Panc1 (cell line): ENCODE measurements at regions not wholly inside any gene's neighbourhood (a gene's known extent, or its start where the extent isn't known, plus 50 kb on each side); places are given as distances from the start of the nearest gene placed in this dataset.

Experiments used
- ATAC-seq: fragments of 200-7000 bp; cut with Tn5 transposase; 2 replicates; pipeline ENCODE4 v1.9.1; 2020; ENCODE audit warnings: mild to moderate bottlenecking, moderate library complexity
- BruUV-seq: library from RNA; stranded (reverse); fragments of 400-500 nt; replicated peaks from 2 replicates; lab custom pipeline; 2021; lab: Mats Ljungman, UMichigan
- CTCF ChIA-PET: fragments of 300-600 bp; sonication (Branson Sonifier 250); formaldehyde crosslinking; loops from one replicate; lab custom pipeline; 2022; ENCODE audit warnings: antibody characterized with exemption; lab: Charles Lee
- POLR2A ChIA-PET: fragments of 300-600 bp; sonication (Branson Sonifier 250); formaldehyde crosslinking; loops from one replicate; lab custom pipeline; 2022; ENCODE audit warnings: antibody characterized with exemption; lab: Charles Lee
- DNase-seq: peaks from one replicate; pipeline ENCODE4 v3.0.0-alpha.2; 2010; ENCODE audit warnings: low read depth, low spot score
- H3K27ac ChIP-seq: 2 replicates; pipeline ENCODE4 v1.5.1; 2011; ENCODE audit warnings: mild to moderate bottlenecking, low read length, inconsistent platforms
- H3K27me3 ChIP-seq: fragments of 200-500 bp; sonication (Bioruptor generic); 2 replicates; pipeline ENCODE4 v1.6.0; 2014; ENCODE audit warnings: low read length, inconsistent platforms; ENCODE audit not compliant: control insufficient read depth, insufficient read depth
- H3K36me3 ChIP-seq: fragments of 200-500 bp; sonication (Bioruptor generic); 2 replicates; pipeline ENCODE4 v1.5.1; 2014; ENCODE audit warnings: inconsistent platforms, mild to moderate bottlenecking, low read length, moderate library complexity; ENCODE audit not compliant: control insufficient read depth, insufficient read depth
- H3K4me1 ChIP-seq: 2 replicates; pipeline ENCODE4 v1.5.1; 2011; ENCODE audit warnings: inconsistent platforms, mild to moderate bottlenecking, low read length, moderate library complexity; ENCODE audit not compliant: control insufficient read depth, insufficient read depth
- H3K4me3 ChIP-seq, 2 experiments: 2 replicates each; pipeline ENCODE4 v1.5.1; 2011 to 2012; ENCODE audit warnings: low read depth in 2 of 2, low read length in 2 of 2, mild to moderate bottlenecking in 2 of 2, inconsistent platforms in 1 of 2, moderate library complexity in 1 of 2
- H3K9me3 ChIP-seq: fragments of 200-500 bp; sonication (Bioruptor generic); 2 replicates; pipeline ENCODE4 v1.5.1; 2014; ENCODE audit warnings: low read depth, mild to moderate bottlenecking, inconsistent platforms, low read length, moderate library complexity; ENCODE audit not compliant: control insufficient read depth, insufficient read depth
- POLR2AphosphoS5 ChIP-seq: IDR thresholded peaks from 2 replicates; pipeline ENCODE4 v1.6.1; 2012; ENCODE audit warnings: mild to moderate bottlenecking, low read depth, low read length, moderate library complexity
- SIN3A ChIP-seq: IDR thresholded peaks from 2 replicates; pipeline ENCODE4 v1.6.1; 2012; ENCODE audit warnings: low read depth, mild to moderate bottlenecking, low read length, moderate library complexity, borderline replicate concordance; ENCODE audit not compliant: insufficient read depth
- TCF7L2 ChIP-seq: IDR thresholded peaks from 2 replicates; pipeline ENCODE4 v1.6.1; 2011; ENCODE audit warnings: mild to moderate bottlenecking, low read depth, low read length, inconsistent platforms
- in situ Hi-C: cut with HindIII; loops from 2 replicates; pipeline ENCODE4 v1.10.0; 2016; ENCODE audit warnings: low sequenced_read_pairs, low pct_unique_long_range_greater_than_20kb
- intact Hi-C: fragments of 100-400 bp; cut with micrococcal nuclease; formaldehyde crosslinking; loops from one replicate; pipeline ENCODE4 v1.10.0; 2022; ENCODE audit not compliant: unreplicated experiment
- TF ChIP-seq, protein P1 (sequence below), 2 experiments: IDR thresholded peaks; 2 replicates each; pipeline ENCODE4 v1.6.1; 2011 to 2012; ENCODE audit warnings: low read depth in 2 of 2, control low read depth in 1 of 2, low read length in 1 of 2, mild to moderate bottlenecking in 1 of 2, moderate library complexity in 1 of 2; ENCODE audit not compliant: insufficient read depth in 1 of 2
- TF ChIP-seq, protein P2 (sequence below): fragments of 450-650 bp; IDR thresholded peaks from 2 replicates; pipeline ENCODE4 v1.5.1; 2017; ENCODE audit warnings: mild to moderate bottlenecking

- in situ Hi-C loops: no loop called here
- DNase-seq: no peak
- Histone ChIP-seq H3K27ac (no peak overlapping the region), H3K4me1 (no peaks in the 10 kb centered on the region), H3K36me3 (no peaks in the 10 kb centered on the region), H3K9me3 (peaks cover 3% of the 10 kb centered on the region; the same call in 1 of the 2 replicates), H3K4me3 (no peak overlapping the region), H3K27me3 (no peaks in the 10 kb centered on the region)
- ChIA-PET CTCF (no interaction called here), POLR2A (no interaction called here)
- no peak for ATAC-seq
- no TSS peak for BruUV-seq
- TF ChIP-seq POLR2AphosphoS5: no peak
- TF ChIP-seq, protein P1, sequence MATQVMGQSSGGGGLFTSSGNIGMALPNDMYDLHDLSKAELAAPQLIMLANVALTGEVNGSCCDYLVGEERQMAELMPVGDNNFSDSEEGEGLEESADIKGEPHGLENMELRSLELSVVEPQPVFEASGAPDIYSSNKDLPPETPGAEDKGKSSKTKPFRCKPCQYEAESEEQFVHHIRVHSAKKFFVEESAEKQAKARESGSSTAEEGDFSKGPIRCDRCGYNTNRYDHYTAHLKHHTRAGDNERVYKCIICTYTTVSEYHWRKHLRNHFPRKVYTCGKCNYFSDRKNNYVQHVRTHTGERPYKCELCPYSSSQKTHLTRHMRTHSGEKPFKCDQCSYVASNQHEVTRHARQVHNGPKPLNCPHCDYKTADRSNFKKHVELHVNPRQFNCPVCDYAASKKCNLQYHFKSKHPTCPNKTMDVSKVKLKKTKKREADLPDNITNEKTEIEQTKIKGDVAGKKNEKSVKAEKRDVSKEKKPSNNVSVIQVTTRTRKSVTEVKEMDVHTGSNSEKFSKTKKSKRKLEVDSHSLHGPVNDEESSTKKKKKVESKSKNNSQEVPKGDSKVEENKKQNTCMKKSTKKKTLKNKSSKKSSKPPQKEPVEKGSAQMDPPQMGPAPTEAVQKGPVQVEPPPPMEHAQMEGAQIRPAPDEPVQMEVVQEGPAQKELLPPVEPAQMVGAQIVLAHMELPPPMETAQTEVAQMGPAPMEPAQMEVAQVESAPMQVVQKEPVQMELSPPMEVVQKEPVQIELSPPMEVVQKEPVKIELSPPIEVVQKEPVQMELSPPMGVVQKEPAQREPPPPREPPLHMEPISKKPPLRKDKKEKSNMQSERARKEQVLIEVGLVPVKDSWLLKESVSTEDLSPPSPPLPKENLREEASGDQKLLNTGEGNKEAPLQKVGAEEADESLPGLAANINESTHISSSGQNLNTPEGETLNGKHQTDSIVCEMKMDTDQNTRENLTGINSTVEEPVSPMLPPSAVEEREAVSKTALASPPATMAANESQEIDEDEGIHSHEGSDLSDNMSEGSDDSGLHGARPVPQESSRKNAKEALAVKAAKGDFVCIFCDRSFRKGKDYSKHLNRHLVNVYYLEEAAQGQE (IDR thresholded peaks at IDR 0.05; ENCODE audit: insufficient read depth in 1 of 2, low read depth in 2 of 2, low read length in 1 of 2): no peak
- TF ChIP-seq SIN3A: no peak
- TF ChIP-seq, protein P2, sequence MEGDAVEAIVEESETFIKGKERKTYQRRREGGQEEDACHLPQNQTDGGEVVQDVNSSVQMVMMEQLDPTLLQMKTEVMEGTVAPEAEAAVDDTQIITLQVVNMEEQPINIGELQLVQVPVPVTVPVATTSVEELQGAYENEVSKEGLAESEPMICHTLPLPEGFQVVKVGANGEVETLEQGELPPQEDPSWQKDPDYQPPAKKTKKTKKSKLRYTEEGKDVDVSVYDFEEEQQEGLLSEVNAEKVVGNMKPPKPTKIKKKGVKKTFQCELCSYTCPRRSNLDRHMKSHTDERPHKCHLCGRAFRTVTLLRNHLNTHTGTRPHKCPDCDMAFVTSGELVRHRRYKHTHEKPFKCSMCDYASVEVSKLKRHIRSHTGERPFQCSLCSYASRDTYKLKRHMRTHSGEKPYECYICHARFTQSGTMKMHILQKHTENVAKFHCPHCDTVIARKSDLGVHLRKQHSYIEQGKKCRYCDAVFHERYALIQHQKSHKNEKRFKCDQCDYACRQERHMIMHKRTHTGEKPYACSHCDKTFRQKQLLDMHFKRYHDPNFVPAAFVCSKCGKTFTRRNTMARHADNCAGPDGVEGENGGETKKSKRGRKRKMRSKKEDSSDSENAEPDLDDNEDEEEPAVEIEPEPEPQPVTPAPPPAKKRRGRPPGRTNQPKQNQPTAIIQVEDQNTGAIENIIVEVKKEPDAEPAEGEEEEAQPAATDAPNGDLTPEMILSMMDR: no peak
- TF ChIP-seq TCF7L2: no peak
- intact Hi-C loops: no loop called here
These were observed 309.2 kb upstream of the KITLG start for GRCh38 chr12:88889326-88890110.

- POLR2A ChIA-PET: no interaction called here
- CTCF ChIA-PET: no interaction called here
- no peak overlapping the region for H3K4me3 ChIP-seq
- TF ChIP-seq POLR2AphosphoS5 (no peak), TCF7L2 (no peak), SIN3A (no peak)
- TF ChIP-seq, protein P1 (IDR thresholded peaks at IDR 0.05; ENCODE audit: insufficient read depth in 1 of 2, low read depth in 2 of 2, low read length in 1 of 2): no peak
- TF ChIP-seq, protein P2: no peak
- ATAC-seq (no peak), DNase-seq (no peak)
- intact Hi-C loops: no loop called here
- no TSS peak for BruUV-seq
- H3K9me3 ChIP-seq: peaks cover 3% of the 10 kb centered on the region; the same call in 1 of the 2 replicates
- no peaks in the 10 kb centered on the region for H3K4me1 ChIP-seq
- no peak overlapping the region for H3K27ac ChIP-seq
- no peaks in the 10 kb centered on the region for H3K27me3 ChIP-seq
- H3K36me3 ChIP-seq: no peaks in the 10 kb centered on the region
- in situ Hi-C loops: no loop called here
These were observed 304.3 kb upstream of the KITLG start for GRCh38 chr12:88884600-88884999.
